HG02970 (cell line): ENCODE measurements at regions not wholly inside any gene's neighbourhood (a gene's known extent, or its start where the extent isn't known, plus 50 kb on each side); places are given as distances from the start of the nearest gene placed in this dataset.
"Not testable (repeated sequence)": the region's sequence is repeated elsewhere in the genome, so short reads cannot be mapped to it uniquely, and the experiment has no call there.

ENCODE experiments used
- ATAC-seq: cut with Tn5 transposase; IDR thresholded peaks from one replicate; pipeline ENCODE4 v1.9.1; 2021; ENCODE audit warnings: mild to moderate bottlenecking, moderate library complexity, moderate number of reproducible peaks; ENCODE audit not compliant: unreplicated experiment, low FRiP score

GRCh38 chr20:6381887-6382286, 259.1 kb upstream of the FERMT1 start:
- no peak for ATAC-seq

- no peak for ATAC-seq
These were observed 239.4 kb upstream of the FERMT1 start for GRCh38 chr20:6362245-6362644.

- ATAC-seq, result no peak
These were observed 237.9 kb upstream of the FERMT1 start for GRCh38 chr20:6360766-6361165.

- ATAC-seq, result no peak
These were observed 233.1 kb upstream of the FERMT1 start for GRCh38 chr20:6355754-6356451.

DNA sequence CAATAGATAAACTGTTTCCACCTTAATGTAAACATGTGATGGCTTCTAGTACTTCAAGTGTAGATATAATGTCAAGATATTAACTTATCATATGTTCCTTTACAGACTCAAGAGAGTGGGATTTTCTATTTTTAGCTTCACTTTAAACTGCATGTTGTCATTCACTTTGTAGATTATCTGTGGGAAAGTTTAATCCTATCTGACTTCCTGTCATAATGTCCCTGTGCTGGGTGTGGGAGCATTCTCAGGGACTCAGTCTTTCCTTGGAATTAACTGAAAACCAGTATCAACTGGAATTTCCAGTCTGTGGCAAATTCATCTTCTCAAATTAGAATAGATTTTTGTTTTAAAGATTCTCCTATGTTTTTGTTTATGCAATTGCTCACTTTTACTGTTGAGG, 226.1 kb upstream of the FERMT1 start:
- no peak for ATAC-seq

GRCh38 chr20:6347916-6348315, 225.1 kb upstream of the FERMT1 start:
- ATAC-seq, result no peak

- no peak for ATAC-seq
These were observed 218.7 kb upstream of the FERMT1 start for GRCh38 chr20:6341491-6341890.

DNA sequence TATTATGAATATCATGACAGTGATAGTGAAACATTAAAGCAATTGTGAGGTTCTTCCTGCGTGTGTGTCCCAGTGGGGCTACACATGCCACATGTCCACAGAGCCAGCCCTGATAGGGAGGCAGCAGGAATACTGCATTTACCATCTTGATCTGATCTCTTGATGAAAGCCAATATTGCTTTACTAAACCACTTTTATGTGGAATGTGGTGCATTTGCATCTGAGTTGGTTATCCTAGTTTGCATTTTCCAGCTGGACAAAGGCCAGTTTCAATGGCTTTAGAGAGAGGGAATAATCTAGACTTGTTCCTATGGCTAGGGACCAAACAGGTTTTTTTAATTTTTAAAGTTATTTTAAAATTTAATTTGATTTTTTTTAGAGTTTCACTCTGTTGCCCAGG, 216.3 kb upstream of the FERMT1 start:
- no peak for ATAC-seq

DNA sequence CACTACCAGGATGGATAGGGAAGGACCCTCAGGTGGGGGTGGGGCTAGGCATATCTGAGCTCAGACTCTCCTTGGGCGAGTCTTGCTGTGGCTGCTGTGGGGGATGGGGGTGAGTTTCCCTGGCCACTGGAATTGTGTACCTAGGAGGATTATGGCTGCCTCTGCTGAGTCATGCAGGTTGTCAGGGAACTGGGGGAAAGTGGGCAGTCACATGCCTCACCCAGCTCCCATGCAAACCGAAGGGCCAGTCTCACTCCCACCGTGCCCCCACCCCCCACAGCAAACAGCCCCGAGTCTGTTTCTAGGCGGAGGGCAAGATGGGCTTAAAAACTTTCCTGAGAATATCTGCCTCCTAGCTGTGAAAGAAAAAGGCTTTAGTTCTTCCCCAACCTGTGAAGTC, 210.3 kb upstream of the FERMT1 start:
- ATAC-seq, result no peak

GRCh38 chr20:6321235-6321634, 198.4 kb upstream of the FERMT1 start:
- ATAC-seq, result not testable (repeated sequence)

DNA sequence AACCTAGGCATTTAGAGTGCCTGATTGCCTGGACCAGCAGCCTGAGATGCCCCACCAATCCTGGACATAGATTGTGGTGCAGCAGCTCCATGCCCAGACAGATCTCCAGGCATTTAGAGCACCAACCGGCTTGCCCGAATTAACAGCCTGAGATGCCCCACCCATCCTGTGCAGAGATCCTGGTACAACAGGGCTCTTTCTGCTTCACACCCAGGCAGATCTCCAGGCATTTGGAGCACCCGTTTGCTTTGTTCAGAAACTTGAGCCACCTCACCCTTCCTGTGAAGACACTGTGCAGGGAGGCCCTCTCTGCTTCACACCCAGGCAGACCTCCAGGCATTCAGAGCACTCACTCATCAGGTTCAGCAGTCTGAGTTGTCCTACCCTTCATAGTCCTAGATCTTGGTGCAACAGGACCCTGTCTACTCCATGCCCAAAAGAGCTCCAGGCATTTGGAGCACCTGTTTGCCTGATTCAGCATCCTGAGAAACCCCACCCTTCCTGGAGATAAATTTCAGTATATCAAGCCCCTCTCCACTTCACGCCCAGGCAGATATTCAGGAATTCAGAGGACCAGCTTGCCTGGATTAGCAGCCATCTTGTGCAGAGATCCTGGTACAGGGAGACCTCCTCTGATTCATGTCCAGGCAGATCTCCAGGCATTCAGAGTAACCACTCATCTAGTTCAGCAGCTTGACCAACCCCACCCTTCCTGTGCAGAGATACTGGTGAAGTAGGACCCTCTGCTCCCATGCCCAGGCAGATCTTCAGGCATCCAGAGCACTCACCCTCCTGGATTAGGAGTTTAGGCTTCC, 189.2 kb upstream of the FERMT1 start:
- no peak for ATAC-seq

- no peak for ATAC-seq
These were observed 188.3 kb upstream of the FERMT1 start for GRCh38 chr20:6311097-6311496.

- no peak for ATAC-seq
These were observed 182.7 kb upstream of the FERMT1 start for GRCh38 chr20:6305536-6305935.

DNA sequence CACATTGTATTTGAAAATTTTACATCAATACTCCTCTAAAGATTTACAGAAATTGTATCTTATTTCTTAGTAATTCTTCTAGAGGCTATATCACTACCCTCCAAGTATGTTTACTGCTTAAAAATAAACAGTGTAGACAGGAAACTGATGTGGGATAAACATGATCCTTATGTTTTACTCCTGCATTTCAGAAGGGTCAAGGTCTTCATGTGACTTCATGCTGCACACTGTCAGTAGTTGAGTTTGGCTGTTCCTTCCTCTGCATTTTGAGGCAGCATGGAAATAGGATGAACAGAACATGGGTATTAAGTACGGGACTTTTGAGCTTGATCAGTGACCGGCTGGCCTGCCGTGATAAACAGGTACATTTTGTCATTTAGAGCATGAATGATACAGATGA, 179.2 kb upstream of the FERMT1 start:
- ATAC-seq, result no peak

- no peak for ATAC-seq
These were observed 176.6 kb upstream of the FERMT1 start for GRCh38 chr20:6299456-6299855.

- no peak for ATAC-seq
These were observed 175.2 kb upstream of the FERMT1 start for GRCh38 chr20:6298049-6298448.

- no peak for ATAC-seq
These were observed 173.0 kb upstream of the FERMT1 start for GRCh38 chr20:6295867-6296256.

GRCh38 chr20:6295127-6295866, 172.5 kb upstream of the FERMT1 start:
- no peak for ATAC-seq

DNA sequence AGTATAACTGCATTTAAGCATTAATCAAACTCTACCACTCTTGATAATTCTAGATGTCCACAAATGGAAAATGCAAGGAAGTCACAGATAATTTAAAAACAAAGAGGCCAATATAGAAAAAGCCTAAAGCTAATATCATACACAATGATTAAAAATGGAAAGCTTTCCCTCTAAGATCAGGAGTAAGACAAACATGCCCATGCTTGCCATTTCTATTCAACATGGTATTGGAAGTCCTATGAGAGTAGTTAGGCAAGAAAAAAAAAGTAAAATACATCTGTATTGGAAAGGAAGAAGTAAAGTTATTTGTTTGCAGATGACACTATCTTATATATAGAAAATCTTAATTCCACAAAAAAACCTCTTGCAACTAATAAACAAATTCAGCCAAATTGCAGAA, 164.6 kb upstream of the FERMT1 start:
- ATAC-seq, result no peak

GRCh38 chr20:6282642-6283041, 159.8 kb upstream of the FERMT1 start:
- no peak for ATAC-seq

GRCh38 chr20:6277661-6278240, 154.9 kb upstream of the FERMT1 start:
- no peak for ATAC-seq
